Adrenal gland (tissue), 5 donors: ENCODE measurements at regions not wholly inside any gene's neighbourhood (a gene's known extent, or its start where the extent isn't known, plus 50 kb on each side); places are given as distances from the start of the nearest gene placed in this dataset.

ENCODE experiments used
- CTCF ChIP-seq, 6 experiments: fragments of 450-650 bp in 4 of 6; fragments of 200-600 bp in 2 of 6; sonication (generic) in 1 of 6; IDR thresholded peaks; 1 replicate in 5 of 6; 2 replicates in 1 of 6; pipeline versions ENCODE4 v1.5.1 to v1.8.0; 2016 to 2021; ENCODE audit warnings: antibody characterized with exemption in 6 of 6, mild to moderate bottlenecking in 2 of 6, moderate library complexity in 1 of 6
- POLR2A ChIP-seq, 2 donors: fragments of 450-650 bp; IDR thresholded peaks; one replicate each; pipeline ENCODE4 v1.6.1; 2017; ENCODE audit warnings: antibody characterized with exemption in 2 of 2, mild to moderate bottlenecking in 2 of 2, moderate library complexity in 1 of 2
- donor health status: DM: no; HTN: no; CAD: no.

- no peak for TF ChIP-seq CTCF (IDR thresholded peaks at IDR 0.05)
- TF ChIP-seq POLR2A (IDR thresholded peaks at IDR 0.05): no peak
Observed at GRCh38 chr7:15068324-15068723, 165.8 kb upstream of the DGKB start.
